GM11168 (cell line): ENCODE measurements at regions not wholly inside any gene's neighbourhood (a gene's known extent, or its start where the extent isn't known, plus 50 kb on each side); places are given as distances from the start of the nearest gene placed in this dataset.
"Not testable (repeated sequence)": the region's sequence is repeated elsewhere in the genome, so short reads cannot be mapped to it uniquely, and the experiment has no call there.

Source experiments
- in situ Hi-C: fragments of 300-500 bp; cut with MboI; formaldehyde crosslinking; loops from one replicate; pipeline ENCODE4 v1.12.0; 2022; ENCODE audit warnings: low sequenced_read_pairs; ENCODE audit not compliant: unreplicated experiment

DNA sequence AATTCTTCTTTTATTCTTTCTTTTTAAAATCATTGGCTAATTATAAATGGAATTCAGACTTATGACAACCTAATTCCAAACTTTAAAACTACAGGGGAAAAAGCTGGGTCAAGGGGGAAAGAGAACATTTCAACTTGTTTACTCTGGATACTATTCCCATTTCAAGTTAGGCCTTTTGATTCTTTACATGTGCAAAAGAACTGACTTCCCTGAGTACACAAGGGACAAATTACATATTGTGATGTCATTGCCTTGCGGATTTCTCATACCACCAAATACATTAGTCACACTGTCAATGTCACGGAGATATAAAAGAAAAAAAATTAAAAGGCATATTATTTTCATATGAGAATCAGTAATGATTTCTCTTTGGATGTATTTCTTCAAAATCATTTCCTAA, 96.5 kb upstream of the TBX18 start:
- in situ Hi-C loops, result no loop called here

DNA sequence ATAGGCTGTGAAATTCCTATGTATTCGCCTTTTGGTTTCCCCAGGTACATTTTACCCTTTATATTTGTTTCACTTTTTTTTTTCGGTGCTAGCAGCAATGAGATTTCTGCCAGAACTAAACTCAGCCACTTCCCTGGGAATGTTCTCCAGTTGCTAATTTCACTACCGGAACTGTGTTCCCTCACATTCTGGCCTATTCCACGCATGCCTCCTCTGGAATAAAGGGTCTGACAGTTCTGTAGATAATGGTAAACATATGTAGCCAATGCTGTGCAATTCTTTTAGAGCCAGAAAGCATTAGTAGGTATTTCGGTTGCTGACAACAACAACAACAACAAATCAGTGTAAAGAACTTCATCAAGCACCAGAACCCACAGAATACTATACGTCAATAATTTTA, 96.1 kb upstream of the TBX18 start:
- in situ Hi-C loops, result no loop called here

DNA sequence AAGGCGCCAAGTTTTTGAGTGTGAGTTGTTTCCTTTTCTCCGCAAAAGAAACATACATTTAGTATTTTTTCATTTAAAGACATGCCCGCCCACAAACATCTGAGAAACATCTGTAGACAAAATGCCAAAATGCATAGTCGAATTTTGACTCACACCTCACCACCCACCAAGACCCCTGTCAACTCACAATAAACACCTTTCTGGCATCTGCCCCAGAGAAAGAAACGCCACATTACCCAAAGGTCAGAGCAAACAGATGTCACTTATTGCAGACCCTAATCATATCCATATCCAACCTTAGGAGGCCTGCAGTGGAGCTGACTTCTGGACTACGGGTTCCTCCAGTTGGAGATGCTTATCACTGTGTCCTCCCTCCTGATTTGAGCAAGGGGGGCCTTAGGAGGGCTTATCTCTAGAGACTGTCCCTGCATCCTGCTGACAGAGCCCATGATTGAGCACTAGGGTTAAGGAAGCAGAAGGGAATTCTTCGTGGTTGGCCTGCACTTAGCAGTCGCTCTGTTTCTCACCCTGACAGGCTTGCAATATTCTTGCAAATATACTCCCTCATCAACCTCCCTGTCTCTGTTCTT, 90.5 kb upstream of the TBX18 start:
- in situ Hi-C loops, result no loop called here

DNA sequence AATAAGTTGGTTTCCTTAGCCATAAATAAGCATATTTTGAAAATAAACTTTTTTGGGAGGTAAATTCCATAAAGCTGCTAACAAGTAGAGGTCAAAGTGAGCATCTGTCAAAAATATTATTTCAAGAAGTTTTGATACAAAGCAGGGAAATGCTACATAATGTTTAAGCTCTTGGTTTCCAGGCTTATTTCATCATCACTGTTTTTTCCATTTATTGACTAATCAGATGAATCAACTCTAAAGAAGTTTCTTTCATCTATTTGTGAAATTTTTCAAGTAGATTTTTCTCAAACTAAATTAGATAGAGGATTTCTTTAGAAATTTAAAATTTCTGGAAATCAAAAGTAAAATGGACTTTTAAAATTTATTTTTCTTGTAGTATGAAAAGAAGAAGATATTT, 89.5 kb upstream of the TBX18 start:
- in situ Hi-C loops, result no loop called here

DNA sequence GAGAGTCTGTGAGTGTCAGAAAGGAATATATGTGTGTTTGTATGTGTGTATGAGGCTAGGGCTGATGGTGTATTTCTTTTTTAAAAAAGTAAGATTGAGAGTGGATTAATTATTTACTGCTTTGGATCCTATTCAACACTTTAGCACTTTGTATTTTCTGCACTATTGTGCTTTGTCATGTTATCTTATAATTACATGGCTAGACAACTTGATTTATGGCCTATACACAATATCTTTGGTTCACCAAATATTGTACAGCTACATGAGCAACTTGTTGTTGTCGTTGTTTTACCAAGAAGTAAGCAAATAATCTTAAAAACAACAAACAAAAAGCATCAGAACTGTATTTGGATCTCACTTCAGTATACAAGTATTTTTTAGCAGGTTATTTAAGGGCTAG, 84.6 kb upstream of the TBX18 start:
- in situ Hi-C loops, result no loop called here

DNA sequence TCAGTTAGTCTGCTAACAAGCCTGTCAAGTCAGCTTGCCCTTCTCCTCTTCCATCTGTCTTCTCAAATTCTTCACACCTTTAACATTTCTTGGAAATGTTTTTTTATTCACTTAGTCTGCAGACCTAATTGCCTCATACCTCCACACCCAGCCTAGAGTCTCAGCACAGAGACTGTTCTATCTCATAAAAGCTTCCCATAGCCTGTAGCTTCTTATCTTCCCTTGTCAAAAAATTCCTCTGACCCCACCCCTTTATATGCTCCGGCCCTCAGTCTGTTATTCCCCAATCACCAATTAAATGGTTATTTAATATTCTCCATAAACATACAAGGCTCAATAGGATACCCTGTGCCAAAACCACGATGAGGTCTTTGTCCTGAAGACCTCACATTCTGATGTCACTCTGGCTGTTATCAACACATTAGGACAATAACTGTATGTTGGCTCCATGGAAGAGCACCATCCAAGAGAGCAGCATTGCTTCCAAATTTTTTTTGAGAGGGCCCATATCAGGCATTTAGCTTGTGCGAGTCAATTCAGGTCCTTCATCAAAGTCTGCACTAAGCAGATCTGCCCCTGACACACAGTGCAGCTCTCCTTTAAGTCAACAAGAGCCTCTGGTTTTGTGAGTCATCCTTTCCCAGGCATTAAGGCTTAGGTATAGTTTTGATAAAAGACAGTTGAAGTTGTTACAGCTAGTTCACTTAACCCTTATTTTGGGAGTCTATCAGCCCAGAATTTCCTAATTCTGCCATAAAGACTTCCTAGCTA, 83.2 kb upstream of the TBX18 start:
- in situ Hi-C loops, result no loop called here

DNA sequence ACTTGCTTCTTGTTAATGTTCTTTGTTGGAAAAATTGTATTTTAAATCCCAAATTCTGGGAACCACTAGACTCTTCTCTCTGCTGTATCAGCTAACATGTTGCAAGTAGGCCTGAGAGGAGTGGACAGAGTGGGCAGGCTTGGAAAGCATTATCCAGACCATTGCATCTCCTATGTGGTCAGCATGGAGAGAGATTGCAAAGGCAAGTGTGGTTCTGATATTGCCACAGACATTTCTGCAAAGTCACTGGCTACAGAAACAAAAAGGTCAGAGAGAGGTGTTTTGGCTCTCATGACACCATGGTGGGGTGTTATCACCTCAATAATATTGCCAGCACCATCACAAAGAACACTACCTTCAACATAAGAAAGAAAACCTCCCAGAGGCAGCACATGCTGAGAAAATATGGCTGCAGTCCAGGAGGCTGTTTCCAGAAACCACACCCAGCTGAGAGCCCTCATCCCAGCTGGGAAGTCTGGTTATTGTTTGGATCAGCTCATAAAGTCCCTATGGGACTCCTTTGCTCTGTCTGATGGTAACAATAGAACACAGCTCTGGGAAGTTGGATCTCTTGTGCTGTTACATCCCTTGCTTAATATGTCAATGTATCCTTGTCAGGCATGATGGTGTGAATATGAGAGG, 78.2 kb upstream of the TBX18 start:
- in situ Hi-C loops, result no loop called here

DNA sequence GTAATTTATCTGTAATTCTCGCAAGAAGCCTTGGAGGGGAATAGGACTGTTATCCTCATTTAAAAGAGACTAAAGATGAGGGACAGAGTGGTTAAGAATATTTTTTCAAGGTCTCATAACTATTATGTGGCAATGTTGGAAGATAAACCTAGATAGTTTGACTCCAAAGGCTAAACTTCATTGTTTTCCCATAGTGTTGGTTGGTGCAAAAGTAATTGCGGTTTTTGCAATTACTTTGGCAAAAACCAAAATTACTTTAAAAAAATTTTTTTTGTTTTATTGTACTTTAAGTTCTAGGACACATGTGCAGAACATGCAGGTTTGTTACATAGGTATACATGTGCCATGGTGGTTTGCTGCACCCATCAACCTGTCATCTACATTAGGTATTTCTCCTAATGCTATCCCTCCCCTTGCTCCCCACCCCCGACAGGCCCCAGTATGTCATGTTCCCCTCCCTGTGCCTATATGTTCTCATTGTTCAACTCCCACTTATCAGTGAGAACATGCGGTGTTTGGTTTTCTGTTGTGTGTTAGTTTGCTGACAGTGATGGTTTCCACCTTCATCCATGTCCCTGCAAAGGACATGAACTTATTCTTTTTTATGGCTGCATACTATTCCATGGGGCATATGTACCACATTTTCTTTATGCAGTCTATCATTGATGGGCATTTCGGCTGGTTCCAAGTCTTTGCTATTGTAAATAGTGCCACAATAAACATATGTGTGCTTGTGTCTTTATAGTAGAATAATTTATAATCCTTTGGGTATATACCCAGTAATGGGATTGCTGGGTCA, 72.9 kb upstream of the TBX18 start:
- in situ Hi-C loops, result not testable (repeated sequence)

DNA sequence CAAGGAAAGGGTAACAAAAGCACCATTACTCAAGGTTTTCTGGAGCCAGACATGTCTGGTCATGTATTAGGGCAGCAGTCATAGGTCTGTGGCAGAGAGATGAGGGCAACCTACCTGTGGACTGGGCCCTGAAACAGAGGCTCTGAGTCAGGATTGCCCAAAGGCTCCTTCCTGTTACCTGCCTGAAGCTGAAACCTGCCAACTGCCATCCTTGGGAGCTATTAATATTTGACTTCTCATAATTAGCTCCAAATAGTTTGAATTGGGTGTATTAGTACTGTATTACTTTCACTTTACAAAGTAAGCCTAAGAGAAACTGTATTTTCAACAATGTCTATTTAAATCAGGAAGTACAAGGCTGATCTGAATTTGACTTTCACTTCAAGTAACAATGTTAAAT, 72.0 kb upstream of the TBX18 start:
- in situ Hi-C loops, result no loop called here

DNA sequence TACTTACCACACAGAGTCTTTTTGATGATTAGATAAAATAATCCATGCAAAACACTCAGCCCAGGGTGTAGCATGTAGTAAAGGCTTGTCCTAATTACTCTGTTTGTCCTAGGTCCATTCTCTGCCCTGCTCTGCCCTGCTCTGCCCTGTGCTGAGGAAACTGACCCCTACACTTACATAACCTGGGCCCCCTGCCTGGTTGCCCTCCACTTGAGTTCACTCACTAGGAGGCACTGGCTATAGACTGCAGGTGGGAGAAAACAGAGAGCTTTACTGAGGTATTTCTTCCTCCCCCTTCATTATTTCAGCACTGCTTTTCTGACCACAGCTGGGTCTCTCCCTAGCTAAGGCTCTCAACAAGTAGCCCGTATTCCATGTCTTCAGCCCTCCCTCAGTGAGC, 70.9 kb upstream of the TBX18 start:
- in situ Hi-C loops, result no loop called here

DNA sequence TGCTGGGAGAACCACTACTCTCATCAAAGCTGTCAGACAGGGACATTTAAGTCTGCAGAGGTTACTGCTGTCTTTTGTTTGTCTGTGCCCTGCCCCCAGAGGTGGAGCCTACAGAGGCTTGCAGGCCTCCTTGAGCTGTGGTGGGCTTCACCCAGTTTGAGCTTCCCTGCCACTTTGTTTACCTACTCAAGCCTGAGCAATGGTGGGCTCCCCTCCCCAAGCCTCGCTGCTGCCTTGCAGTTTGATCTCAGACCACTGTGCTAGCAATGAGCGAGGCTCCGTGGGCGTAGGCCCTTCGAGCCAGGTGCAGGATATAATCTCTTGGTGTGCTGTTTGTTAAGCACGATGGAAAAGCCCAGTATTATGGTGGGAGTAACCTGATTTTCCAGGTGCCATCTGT, 67.5 kb upstream of the TBX18 start:
- in situ Hi-C loops, result not testable (repeated sequence)

DNA sequence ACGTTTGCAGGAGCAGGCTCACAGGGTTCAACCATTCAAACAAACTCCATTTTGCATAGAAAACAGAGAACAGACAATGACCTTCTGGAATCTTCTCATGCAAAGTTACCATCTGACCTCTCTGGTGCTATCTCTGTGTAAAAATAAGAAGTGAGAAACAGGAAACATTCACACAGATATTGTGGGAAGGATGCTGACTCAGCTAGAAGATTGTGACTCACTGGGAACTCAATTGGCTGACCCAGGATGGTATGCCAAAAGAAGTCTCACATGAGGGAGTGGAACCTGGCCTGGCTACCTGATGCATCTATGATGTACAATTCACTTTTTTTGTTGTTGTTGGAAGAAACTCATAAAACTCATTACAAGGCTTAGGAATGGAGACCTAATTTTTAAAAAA, 61.1 kb upstream of the TBX18 start:
- in situ Hi-C loops, result no loop called here

DNA sequence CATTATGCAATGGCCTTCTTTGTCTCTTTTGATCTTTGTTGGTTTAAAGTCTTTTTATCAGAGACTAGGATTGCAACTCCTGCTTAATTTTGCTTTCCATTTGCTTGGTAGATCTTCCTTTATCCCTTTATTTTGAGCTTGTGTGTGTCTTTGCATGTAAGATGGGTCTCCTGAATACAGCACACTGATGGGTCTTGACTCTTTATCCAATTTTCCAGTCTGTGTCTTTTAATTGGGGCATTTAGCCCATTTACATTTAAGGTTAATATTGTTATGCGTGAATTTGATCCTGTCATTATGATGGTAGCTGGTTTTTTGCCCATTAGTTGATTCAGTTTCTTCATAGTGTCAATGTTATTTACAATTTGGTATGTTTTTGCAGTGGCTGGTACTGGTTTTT, 56.9 kb upstream of the TBX18 start:
- in situ Hi-C loops, result not testable (repeated sequence)

DNA sequence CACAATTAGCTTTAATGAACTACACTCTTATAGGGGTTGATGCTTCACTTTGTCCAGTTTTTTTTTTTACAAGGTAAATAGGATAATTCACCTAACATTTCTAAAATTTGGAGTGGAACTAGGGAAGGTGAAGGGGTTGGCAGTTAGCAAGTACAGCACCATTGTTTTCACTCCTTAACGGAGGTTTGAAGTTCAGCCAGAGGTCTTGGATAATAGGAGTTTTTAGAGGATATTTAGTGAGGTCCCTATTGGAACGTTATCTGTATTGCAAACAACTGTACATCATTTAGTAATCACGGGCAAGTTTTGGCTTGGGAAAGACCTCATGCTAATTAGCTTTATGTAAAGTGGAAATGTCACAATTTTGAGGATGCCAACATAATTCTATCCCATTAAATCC, 52.3 kb upstream of the TBX18 start:
- in situ Hi-C loops, result no loop called here

DNA sequence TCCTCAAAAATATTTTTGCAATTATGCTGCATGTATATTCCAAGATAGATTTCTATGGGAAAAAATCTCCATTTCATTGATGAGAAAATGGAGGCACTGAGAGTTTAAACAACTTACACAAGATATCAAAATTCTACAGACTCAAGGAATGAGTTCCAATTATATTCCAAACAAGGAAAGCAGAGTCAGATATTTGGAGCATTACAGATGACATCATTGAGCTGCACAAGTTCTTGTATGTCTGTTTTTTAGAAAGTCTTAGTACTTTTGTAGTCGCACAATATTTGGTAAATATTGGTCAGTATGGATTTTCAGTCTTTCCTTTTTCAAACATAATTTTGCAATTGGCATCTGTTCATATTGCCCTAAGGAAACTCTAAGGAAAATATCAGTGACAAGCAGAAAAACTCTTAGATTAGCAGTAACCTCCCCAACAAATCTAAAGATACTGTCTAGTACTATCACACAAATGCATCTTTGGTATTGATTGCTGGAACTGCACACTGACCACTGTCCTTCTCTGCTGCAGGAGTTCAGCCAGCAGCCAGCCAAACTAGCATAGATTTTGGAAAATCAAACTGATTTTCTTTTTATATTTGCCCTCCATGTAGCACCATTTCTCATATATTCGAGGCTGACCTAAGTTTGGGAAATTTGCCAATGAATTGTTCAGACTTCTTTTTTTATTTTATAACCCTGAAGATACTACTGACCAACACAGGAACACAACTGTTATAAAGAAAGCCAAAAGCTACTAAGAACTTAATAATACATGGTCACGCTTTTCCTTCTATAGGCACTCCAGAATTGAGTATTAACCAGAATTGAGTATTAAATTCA, 51.7 kb upstream of the TBX18 start:
- in situ Hi-C loops, result no loop called here
